Activated CD8-positive, alpha-beta memory T cell treated with anti-CD3 and anti-CD28 coated beads for 48 hours (primary cell): ENCODE measurements at regions not wholly inside any gene's neighbourhood (a gene's known extent, or its start where the extent isn't known, plus 50 kb on each side); places are given as distances from the start of the nearest gene placed in this dataset.

Experiments used
- DNase-seq, 3 experiments: peaks; one replicate each; pipeline ENCODE4 v3.0.0-alpha.2; 2020; ENCODE audit warnings: low read depth in 2 of 3, low spot score in 2 of 3

DNA sequence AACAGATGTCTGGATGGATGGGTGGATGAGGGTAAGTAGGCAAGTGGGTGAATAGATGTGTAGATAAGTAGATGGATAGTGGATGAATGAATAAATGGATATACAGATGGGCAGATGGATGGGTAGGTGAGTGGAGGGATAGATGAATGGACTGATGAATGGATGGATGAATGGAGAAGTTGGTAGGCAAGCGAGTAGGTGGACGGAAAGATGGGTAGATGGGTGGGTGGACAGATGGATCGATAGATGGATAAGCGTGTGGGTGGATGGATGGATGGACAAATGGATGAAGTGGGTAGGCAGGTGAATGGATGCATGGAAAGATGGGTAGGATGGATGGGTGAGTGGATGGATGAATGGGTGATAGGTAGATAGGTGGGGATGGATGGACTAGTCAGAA is 393.2 kb downstream of the SHANK2 start:
- DNase-seq, result no peak

DNA sequence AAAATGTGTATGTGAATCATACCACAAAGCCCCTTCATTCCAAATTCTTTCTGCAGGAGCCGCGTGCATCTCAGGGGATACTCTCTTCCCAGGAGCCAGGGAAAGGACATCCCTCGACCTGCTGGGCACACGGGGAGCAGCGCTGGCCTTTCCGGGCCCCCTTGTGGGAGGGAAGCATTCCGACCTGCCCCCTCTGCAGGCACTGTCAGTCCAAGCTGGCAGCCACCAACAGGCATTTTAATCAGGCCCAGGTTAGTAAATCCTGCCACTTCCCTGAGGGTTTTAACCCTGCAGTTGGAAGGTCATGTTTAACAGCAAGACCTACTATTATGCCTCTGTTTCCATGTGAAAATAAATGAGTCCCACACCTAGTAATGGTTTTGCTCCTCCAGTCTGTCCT is 391.5 kb downstream of the SHANK2 start:
- DNase-seq, result no peak

DNA sequence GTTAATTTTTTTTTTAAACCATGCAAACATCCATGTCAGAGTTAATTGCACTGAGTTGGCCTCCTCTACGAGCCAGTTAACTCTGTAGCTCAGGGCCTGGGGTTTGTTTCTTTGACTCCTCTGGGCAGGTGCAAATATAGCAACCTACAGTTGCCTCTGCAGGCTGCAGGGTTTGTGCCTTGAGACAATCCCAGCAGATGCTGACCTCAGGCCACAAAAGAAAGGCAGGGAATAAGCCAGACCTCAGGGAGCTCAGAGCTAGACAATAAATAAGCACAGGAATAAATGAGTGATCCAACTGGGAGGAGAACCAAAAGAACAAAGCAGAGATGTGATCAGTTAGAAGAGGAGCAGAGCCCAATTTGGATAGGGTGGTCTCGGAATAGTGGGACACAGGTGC is 390.8 kb downstream of the SHANK2 start:
- DNase-seq, result no peak

DNA sequence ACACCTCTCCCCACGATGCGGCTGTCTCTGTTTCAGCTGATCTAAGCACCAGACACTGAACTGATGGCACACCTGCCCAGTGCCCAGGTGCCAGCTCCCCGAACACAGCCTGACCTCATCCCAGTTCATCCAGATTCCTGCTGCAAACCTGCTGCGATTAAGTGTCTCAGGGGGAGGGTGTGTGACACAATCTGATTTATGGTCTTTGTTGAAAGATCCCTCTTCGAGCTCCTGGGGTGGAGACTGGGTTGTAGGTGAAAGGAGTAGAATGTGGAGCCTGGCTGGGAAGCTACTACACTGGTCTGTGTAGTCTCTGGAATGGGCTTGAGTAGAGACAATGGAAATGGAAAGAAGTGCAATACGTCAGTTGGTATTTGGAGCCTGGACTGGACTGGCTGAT is 390.3 kb downstream of the SHANK2 start:
- no peak for DNase-seq

DNA sequence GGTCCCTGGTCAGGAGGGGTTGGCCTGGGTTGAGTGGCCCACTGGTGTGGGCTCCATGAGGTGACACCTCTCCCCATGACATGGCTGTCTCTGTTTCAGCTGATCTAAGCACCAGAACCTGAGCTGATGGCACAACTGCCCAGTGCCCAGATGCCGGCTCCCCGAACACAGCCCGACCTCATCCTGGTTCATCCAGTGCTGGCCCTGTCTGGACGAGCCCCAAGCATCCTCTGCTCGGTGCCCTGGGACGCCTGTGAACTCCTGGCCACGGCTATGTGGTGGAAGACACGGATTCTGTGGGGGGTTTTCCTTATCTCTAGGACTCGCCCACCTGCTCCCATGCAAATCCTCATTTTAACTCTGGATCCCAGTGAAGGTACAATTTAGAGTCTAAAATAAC is 389.2 kb downstream of the SHANK2 start:
- DNase-seq, result no peak

DNA sequence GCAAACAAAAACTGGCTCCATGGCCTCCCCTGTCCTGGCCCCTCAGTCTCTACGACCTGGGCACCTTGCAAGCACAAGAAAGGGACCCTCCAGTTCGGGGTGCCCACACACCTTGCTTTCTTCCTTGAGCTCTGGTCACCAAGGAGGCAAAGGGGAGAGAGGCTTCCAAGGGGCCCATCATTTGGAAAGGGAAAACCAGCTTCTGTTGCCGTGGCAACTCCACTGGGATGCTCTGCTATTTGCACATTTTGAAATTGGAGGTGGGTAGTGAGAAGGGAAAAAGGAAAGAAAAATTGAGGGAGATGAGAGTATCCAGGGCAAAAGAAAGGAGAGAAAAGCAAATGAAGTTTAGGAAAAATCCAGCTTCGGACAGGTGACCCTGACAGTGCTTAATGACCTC is 388.4 kb downstream of the SHANK2 start:
- no peak for DNase-seq

DNA sequence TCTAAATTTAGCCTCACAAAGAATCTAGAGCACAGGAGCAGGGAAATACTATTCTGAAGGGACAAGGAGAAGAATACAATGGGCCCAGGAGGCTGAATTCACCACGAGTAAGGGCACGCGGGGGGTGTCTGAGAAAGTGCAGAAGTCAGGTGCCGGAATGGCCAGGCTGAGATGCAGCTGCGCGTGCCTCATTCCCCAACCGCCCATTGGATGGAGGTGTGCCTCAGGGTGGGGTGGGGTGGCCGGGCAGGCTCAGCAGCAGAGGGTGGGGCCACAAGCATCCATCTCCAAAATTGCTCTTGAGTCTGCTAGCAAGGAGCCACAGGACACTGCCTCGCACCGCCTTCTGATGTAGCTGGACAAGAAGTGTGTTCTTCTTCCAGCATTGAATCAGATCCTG is 387.0 kb downstream of the SHANK2 start:
- no peak for DNase-seq

DNA sequence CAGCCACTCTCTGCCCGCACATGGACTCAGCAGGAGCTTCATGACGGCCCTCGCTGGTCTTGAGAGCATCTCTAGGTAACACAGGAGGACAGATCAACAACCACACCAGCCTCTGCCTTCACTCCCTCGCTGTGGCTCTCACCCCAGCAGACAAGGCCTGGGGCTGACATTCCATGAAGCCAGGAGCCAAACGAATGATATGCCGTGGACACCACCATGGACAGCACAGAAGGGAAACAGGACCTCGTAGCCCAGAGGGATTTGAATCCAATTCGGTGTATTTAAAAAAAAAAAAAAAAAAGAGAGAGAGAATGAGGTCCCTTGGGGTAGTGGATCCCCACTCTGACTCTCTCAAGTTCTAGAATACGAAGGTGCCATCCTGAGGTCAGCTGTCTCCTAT is 385.5 kb downstream of the SHANK2 start:
- no peak for DNase-seq

DNA sequence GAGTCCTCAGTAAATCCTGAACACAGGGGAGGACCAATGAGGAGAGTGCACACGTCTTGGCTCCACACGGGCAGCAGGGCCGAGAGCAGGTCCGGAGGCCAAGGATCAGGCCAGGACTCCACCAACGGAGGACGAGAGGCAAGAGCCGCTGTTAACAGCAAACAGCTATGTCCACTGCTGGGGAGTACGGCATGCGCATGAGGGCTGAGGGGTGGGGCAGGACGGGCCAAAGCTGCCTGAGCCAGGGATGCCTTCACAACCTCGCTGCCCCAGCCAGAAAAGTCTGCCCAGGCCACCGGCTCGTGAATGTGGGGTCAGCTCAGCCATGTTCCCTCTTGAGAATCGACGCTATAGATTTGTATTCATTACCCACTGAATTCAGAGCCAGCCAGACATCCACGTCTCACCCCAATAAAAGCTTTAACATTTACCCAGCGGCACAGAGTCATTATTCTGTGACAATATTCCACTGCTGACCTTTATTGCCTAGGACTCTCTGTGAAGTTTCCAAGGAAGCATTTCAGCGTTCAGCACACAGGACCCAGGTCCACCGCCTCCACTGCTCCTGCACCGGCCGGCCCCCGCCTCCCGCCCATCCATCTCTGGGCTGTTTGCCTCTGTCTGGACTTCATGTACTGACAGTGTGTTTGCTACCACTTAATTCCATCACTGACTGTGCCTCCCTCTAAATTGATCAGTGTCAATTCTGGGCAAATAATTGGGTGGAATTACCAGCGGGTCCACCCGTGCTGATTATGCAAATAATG is 384.9 kb downstream of the SHANK2 start:
- no peak for DNase-seq

DNA sequence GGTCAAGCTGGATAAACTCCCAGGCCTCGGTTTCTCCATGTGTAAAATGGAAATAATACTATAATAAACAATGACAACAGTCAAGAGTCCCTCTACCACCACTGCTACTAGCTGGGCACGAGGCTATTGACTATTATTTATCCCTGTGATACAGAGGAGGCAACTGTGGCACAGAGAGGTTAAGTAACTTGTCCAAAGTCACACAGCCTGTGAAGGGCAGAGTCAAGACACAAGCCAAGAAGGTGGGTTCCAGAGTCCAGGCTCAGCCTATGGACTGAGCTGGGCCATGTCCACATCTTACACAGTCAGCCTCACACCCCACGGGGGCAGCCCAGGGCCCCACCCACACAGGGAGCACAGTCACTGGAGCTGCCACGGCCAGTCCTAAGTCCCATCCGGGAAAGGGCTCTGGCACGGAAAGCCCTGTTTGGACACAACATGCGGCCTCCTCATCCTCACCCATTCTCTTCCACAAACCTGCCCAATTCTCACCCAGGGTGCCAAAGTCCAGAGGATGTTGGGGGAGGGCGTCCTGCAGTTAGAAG is 384.0 kb downstream of the SHANK2 start:
- DNase-seq, result no peak

DNA sequence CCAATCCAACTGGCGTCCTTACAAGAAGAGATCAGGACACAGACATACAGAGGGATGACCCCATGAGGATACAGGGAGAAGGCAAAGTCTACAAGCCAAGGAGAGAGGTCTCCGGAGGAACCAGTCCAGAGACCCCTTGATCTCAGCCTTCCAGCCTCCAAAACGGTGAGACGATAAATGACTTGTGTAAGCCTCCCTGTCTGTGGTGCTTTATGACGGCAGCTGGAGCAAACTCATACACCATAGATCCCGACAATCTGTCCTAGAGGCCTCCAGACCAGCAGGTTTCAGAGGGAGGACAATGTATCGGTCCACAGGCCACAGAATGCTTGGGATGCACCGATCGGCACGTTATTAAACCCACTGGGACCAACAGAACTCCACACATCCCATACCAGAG is 383.3 kb downstream of the SHANK2 start:
- DNase-seq, result no peak

DNA sequence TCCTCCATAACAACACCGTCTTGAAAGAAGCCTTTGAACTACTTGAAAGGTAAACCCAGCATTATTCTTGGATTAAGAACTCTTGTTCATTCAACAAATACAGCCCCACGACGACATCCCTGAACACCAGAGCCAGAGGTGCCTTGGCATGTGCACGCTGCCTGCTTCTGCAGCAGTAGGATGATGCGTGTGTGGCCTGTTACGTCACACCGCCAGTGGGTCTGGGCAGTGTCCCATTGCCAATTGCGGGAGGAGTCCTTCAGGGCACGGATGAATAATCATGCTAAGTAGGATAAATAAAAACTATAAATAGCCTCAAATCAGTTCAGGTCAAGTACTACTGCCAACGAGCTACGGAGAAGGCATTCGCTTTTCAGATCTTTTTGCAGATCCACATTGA is 380.5 kb downstream of the SHANK2 start:
- no peak for DNase-seq

DNA sequence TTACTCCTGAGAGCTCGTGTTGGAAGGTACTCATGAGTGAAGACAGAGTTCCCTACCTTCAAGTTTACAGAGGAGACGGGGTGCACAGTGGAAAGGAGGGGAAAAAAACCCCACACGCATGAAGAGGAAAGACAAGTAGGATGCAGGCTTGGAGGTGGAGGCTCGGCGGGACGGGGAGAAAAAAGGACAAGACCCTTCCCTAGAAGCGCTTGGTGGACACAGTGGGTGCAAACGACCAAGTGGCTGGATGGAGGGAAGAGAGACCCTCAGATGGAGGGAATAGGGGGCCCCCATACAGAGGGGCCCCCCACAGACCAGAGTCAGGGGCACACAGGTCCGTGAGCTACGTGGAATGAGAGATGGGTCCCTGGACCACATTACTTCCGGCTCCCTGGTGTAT is 380.1 kb downstream of the SHANK2 start:
- DNase-seq, result no peak

DNA sequence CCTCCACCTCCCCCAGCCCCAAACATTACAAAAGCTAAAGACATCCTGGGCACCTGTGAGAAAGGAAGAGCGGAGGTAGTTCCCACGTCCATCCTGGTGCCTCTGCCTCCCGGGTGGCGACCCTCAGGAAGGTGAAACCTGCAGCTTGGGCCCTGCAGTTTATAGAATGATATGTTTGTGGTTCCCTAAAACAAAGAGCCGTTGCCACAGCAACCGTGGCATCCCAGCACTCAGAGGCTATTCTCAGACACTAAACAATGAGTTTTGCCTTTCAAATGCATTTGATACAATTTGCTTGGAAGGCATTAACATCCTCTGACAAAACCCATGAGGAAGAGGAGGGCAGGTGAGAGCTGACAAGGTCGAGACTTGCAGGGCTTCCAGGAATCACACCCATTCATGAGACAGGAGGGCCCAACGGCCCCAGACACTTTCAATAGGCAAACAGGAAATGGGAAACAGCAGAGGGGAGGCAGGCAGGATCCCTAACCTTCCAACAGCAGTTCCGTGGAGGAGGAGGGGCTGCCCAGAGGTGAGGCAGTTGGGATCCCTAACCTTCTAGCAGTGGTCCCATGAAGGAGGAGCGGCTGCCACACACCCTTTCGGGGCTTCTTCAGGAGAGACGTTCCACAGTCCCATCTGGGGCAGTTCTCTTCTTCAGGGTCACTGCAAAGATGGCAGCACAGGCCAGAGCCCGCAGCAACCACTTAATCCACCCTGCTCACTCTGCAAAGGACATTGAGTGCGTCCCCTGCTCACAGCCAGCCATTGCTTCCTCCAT is 379.2 kb downstream of the SHANK2 start:
- no peak for DNase-seq

DNA sequence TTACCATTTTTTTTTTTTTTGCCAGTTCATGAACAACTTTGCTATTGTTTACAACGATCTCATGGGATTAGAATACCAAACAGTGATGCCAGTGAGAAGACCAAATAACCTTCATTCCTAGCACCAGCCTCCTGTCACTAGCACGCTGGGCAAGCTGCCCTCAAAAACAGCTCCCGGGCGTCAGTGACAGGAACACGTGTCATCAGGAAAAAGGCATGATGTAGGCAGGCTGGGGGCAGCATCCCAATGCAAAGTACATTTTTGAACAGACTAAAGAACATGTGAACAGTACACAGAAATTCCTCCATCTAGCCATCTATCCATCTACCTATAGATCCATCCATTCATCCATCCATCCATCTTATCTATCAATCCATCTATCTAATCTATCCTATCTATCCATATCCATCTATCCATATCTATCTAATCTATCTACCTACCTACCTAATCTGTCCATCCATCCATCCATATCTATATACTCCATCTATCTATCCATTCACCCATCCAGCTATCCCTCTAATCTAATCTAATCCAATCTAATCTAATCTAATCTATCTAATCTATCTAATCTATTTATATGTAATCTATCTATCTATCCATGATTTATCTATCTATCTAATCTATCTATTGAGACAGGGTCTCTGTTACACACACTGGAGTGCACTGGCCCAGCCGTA is 378.5 kb downstream of the SHANK2 start:
- DNase-seq, result no peak

DNA sequence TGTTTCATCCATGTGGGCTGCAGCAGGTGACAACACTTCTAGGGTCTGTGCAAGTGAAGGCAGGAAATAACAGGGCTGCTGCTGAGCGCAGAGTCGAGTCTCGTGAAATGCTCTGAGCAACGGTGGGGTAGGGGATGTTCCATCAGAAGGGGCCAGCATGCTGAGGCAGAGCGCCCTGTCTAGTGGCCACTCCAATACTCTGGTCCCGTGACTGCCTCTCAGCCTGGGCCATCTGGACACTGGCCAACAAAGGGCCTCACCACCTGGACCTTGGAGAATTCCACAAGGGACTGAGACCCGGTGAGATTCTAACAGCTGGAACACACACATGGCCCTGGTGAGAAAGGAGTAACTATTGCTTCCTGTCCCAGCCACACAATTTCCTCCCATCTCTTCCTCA is 375.7 kb downstream of the SHANK2 start:
- no peak for DNase-seq

DNA sequence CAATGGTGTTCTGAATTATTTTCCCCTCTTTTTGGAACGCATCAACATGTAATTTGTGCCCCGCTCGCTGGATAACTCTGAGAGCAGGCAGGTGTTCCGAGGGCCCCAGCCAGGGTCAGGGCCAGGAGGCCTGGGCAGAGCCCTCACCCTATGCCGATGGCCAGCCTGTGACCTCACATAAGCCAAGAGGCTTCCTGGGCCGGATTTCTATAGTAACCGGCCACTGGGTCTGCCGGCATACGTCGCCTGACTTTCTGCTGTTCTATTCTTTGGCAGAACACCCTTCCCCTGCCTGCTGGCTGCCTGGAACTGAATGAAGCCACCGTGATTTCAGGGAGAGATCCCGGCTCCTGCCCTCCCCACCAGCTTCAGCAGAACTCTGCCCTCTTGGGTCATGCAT is 375.2 kb downstream of the SHANK2 start:
- no peak for DNase-seq

DNA sequence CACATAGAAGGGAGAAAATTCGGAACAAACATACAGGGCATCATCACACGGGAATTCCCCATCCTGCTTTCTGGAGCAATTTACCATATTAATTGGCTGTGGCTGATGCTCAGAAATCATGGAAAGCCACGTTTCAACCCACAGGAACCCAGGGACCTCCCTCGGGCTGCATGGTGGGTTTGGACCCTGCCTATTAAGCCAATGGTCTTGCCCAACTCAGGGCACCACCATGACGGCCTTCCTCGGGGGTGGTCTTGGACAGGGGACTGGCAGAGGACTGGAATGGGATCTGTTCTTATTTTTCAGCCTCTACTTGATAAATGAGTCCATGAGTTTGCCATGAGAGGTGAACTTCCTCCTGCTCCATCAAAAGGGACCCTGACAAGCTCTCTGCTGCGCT is 374.0 kb downstream of the SHANK2 start:
- DNase-seq, result no peak

DNA sequence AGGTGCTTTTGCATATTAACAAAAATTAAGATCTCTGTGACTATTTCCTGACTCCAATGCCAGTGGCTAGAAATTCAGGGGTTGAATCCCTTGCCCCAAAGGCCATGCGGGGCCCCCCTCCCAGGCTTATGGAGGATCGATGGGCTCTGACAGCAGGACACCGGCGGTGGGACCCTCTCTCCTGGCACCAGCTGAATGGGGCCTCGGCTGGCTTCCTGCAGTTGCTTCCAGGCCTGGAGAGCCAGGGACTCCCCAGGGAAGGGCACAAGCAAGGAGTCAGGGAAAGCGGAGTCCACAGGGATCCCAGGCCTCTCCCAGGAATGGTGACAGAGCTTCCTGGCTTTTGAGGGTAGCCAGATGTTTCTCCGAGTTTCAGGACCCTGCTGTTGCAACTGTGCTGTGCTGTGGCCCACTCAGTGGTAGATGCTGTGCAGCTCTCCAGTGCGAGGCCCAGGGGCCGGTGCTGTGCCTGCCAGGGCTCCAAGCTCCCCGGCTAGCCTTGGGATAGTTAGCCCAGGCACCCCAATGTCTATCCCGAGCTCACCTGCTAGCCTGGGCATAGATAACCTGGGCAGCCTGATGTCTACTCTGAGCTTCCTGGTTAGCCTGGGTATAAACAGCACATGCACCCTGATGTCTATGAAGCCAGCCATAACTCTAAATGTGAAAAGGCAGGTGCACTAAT is 372.6 kb downstream of the SHANK2 start:
- DNase-seq, result no peak

DNA sequence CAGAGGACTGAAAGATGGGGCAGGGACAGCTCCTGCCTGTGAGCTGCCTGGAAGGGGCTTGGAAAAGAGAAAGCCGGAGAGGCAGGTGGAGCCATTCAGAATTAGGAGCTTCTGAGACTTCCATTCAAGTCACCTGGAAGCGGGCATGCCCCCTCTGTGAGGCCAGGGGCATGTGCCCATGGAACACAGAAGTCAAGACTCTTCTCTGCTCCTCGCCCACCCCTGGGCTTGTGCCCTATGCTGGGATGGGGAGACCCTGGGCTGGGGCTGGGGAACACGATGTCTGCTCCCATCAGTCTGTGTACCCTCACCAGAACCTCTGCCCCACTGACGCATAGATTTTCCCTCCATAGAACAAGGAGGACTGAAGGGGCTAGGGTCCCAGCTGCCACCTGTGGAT is 372.0 kb downstream of the SHANK2 start:
- DNase-seq, result no peak

DNA sequence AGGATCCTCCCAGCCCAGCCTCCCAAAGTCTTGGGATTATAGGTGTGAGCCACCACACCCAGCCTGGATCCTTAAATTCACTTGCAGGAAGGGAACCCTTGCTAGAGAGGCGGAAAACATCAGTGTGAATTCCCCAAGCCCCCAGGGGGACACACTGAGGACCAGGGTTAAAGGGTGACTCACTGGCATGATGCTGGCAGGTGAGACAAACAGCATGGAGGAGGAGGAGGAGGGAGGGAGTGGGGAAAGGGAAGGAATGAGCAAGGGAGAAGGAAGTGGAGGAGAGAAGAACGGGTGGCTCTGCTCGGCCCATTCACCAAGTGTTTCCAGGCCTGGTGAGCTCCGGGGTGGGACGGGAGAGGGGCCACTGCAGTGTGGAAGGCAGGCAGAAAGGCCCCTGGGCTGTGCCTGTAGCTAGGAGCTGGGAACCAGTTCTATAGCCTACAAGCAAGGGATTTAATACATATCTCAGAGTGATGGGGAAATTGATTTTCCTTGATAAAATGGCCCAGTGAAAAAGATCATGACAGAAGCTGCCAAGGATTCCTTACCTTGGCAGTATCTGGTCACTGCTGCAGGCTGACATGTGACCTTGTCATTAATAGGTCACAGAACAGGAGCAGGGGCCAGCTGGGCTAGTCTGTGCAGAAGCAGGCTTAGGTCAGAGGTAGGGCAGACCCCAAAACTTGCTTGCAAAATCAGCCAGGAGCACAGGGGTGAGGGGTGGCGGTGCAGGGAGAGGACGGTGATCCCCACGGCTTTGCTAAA is 370.2 kb downstream of the SHANK2 start:
- no peak for DNase-seq
